Erythroblast (primary cell): ENCODE measurements at regions not wholly inside any gene's neighbourhood (a gene's known extent, or its start where the extent isn't known, plus 50 kb on each side); places are given as distances from the start of the nearest gene placed in this dataset.

ENCODE experiments used
- GATA1 ChIP-seq: IDR thresholded peaks from 2 replicates; pipeline ENCODE4 v1.6.1; 2011; ENCODE audit warnings: low read depth, mild to moderate bottlenecking, control low read depth, low read length, moderate library complexity
- POLR2A ChIP-seq: IDR thresholded peaks from 2 replicates; pipeline ENCODE4 v1.6.1; 2011; ENCODE audit warnings: mild to moderate bottlenecking, low read length

- TF ChIP-seq POLR2A (no peak), GATA1 (no peak)
Observed at GRCh38 chr2:8487461-8487932, 194.4 kb upstream of the ID2 start.
